ENCODE measurements at regions not wholly inside any gene's neighbourhood (a gene's known extent, or its start where the extent isn't known, plus 50 kb on each side); places are given as distances from the start of the nearest gene placed in this dataset.

- TF ChIP-seq CTCF (conservative IDR thresholded peaks at IDR 0.05; ENCODE audit: low read depth, low read length) (no peak), EZH2phosphoT487 (IDR thresholded peaks at IDR 0.05; ENCODE audit: borderline replicate concordance, low read length) (no peak)
These were observed 82.6 kb upstream of the NPTX2 start for GRCh38 chr7:98534493-98534892.

All from PC-3 (cell line).